ENCODE measurements at regions not wholly inside any gene's neighbourhood (a gene's known extent, or its start where the extent isn't known, plus 50 kb on each side); places are given as distances from the start of the nearest gene placed in this dataset.

DNA sequence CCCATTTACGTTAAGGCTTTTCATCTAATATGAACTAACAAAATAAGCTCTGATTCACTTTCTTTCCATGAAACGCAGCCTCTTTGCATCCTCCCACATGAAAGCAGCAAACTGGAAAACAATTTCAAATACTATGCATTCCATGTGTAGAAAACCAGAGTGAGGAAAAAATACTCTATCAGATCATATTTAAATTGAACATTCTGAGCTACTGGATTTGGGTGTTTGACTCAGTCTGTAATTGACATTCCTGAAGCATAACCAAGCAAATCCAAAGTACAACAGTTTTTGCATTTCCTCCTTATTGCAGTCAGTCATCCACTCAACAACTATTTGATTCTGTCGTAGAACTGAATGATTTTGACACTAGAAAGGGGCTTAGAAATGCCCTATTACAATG lies 399.1 kb upstream of the NMUR2 start:
- no peaks in the 10 kb centered on the region for H3K9me3 ChIP-seq (replicated peaks; ENCODE audit: control insufficient read depth, insufficient read depth, low read length)
- H3K4me1 ChIP-seq (ENCODE audit: control insufficient read depth, insufficient read depth, low read length) = no peaks in the 10 kb centered on the region
- ChIA-PET CTCF (no interaction called here), POLR2A (no interaction called here), RAD21 (ENCODE audit: unreplicated experiment) (no interaction called here), SMC1A (ENCODE audit: uncharacterized antibody, unreplicated experiment) (no interaction called here)
- H3K36me3 ChIP-seq (ENCODE audit: control insufficient read depth in 2 of 2, insufficient read depth in 2 of 2, low read length in 1 of 2) = no peaks in the 10 kb centered on the region
- DNase-seq (ENCODE audit: low read depth, low spot score) (no peak), FAIRE-seq (no peak), ATAC-seq (no peak)
- intact Hi-C loops (cut with micrococcal nuclease; ENCODE audit: unreplicated experiment) = no loop called here
- H4K20me1 ChIP-seq (ENCODE audit: control insufficient read depth, insufficient read depth) = no peaks in the 10 kb centered on the region
- H3K79me2 ChIP-seq (ENCODE audit: control insufficient read depth, insufficient read depth, low read length) = no peaks in the 10 kb centered on the region
- no peaks in the 10 kb centered on the region for H3K27me3 ChIP-seq (replicated peaks in 1 of 2; ENCODE audit: control insufficient read depth in 2 of 2, insufficient read depth in 2 of 2, low read length in 1 of 2)
- no peak overlapping the region for H3K4me3 ChIP-seq
- no peak overlapping the region for H2AFZ ChIP-seq (ENCODE audit: control insufficient read depth, low read depth, low read length)
- in situ Hi-C loops (cut with MboI) = no loop called here
- no peak overlapping the region for H3K9ac ChIP-seq (ENCODE audit: control insufficient read depth, insufficient read depth, low read length)
- no TSS peak for BruUV-seq (replicated peaks)
- no peak overlapping the region for H3K27ac ChIP-seq (ENCODE audit: control insufficient read depth, insufficient read depth)
- no peak overlapping the region for H3K4me2 ChIP-seq (ENCODE audit: control insufficient read depth, insufficient read depth)
- 3% methylated on average over 3 of the region's 3 CpGs for WGBS (ENCODE audit: insufficient coverage, insufficient replicate concordance, low lambda C conversion rate, missing lambda C conversion rate)
- no peak for TF ChIP-seq ZNF274 (IDR thresholded peaks at IDR 0.05; ENCODE audit: insufficient read depth, insufficient read length)
- TF ChIP-seq NFXL1 (IDR thresholded peaks at IDR 0.05; ENCODE audit: borderline replicate concordance) = no peak
- TF ChIP-seq SPI1 (IDR thresholded peaks at IDR 0.05; ENCODE audit: borderline replicate concordance, insufficient read depth, low read depth, low read length) = no peak
- no peak for TF ChIP-seq TBL1XR1 (IDR thresholded peaks at IDR 0.05; ENCODE audit: low read depth, low read length)
- TF ChIP-seq, protein P1, sequence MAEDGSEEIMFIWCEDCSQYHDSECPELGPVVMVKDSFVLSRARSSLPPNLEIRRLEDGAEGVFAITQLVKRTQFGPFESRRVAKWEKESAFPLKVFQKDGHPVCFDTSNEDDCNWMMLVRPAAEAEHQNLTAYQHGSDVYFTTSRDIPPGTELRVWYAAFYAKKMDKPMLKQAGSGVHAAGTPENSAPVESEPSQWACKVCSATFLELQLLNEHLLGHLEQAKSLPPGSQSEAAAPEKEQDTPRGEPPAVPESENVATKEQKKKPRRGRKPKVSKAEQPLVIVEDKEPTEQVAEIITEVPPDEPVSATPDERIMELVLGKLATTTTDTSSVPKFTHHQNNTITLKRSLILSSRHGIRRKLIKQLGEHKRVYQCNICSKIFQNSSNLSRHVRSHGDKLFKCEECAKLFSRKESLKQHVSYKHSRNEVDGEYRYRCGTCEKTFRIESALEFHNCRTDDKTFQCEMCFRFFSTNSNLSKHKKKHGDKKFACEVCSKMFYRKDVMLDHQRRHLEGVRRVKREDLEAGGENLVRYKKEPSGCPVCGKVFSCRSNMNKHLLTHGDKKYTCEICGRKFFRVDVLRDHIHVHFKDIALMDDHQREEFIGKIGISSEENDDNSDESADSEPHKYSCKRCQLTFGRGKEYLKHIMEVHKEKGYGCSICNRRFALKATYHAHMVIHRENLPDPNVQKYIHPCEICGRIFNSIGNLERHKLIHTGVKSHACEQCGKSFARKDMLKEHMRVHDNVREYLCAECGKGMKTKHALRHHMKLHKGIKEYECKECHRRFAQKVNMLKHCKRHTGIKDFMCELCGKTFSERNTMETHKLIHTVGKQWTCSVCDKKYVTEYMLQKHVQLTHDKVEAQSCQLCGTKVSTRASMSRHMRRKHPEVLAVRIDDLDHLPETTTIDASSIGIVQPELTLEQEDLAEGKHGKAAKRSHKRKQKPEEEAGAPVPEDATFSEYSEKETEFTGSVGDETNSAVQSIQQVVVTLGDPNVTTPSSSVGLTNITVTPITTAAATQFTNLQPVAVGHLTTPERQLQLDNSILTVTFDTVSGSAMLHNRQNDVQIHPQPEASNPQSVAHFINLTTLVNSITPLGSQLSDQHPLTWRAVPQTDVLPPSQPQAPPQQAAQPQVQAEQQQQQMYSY (CRISPR knock-in tag; IDR thresholded peaks at IDR 0.05) = no peak
- TF ChIP-seq RELA (IDR thresholded peaks at IDR 0.05; ENCODE audit: borderline replicate concordance, partially characterized antibody) = no peak
- TF ChIP-seq, protein P2, sequence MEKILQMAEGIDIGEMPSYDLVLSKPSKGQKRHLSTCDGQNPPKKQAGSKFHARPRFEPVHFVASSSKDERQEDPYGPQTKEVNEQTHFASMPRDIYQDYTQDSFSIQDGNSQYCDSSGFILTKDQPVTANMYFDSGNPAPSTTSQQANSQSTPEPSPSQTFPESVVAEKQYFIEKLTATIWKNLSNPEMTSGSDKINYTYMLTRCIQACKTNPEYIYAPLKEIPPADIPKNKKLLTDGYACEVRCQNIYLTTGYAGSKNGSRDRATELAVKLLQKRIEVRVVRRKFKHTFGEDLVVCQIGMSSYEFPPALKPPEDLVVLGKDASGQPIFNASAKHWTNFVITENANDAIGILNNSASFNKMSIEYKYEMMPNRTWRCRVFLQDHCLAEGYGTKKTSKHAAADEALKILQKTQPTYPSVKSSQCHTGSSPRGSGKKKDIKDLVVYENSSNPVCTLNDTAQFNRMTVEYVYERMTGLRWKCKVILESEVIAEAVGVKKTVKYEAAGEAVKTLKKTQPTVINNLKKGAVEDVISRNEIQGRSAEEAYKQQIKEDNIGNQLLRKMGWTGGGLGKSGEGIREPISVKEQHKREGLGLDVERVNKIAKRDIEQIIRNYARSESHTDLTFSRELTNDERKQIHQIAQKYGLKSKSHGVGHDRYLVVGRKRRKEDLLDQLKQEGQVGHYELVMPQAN (conservative IDR thresholded peaks at IDR 0.05) = no peak
- no peak for TF ChIP-seq CBFB (IDR thresholded peaks at IDR 0.05; ENCODE audit: low read depth)
- TF ChIP-seq, protein P3, sequence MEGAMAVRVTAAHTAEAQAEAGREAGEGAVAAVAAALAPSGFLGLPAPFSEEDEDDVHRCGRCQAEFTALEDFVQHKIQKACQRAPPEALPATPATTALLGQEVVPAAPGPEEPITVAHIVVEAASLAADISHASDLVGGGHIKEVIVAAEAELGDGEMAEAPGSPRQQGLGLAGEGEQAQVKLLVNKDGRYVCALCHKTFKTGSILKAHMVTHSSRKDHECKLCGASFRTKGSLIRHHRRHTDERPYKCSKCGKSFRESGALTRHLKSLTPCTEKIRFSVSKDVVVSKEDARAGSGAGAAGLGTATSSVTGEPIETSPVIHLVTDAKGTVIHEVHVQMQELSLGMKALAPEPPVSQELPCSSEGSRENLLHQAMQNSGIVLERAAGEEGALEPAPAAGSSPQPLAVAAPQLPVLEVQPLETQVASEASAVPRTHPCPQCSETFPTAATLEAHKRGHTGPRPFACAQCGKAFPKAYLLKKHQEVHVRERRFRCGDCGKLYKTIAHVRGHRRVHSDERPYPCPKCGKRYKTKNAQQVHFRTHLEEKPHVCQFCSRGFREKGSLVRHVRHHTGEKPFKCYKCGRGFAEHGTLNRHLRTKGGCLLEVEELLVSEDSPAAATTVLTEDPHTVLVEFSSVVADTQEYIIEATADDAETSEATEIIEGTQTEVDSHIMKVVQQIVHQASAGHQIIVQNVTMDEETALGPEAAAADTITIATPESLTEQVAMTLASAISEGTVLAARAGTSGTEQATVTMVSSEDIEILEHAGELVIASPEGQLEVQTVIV (IDR thresholded peaks at IDR 0.05; ENCODE audit: borderline replicate concordance, partially characterized antibody) = no peak
- no peak for TF ChIP-seq REST (IDR thresholded peaks at IDR 0.05; ENCODE audit: low read depth, low read length)
- TF ChIP-seq MEF2A (IDR thresholded peaks at IDR 0.05; ENCODE audit: insufficient read depth, low read depth, low read length) = no peak
- no peak for TF ChIP-seq SMAD5 (IDR thresholded peaks at IDR 0.05; ENCODE audit: low read depth)
- no peak for TF ChIP-seq RFX5 (IDR thresholded peaks at IDR 0.05; ENCODE audit: low read depth, low read length)
- no peak for TF ChIP-seq NFIC (IDR thresholded peaks at IDR 0.05; ENCODE audit: low read depth, low read length)
